Activated CD4-positive, alpha-beta memory T cell treated with anti-CD3 and anti-CD28 coated beads, Interleukin-2, amount 10 ng/mL, durations not matched to agents 7 days and 5 days (primary cell): ENCODE measurements at regions not wholly inside any gene's neighbourhood (a gene's known extent, or its start where the extent isn't known, plus 50 kb on each side); places are given as distances from the start of the nearest gene placed in this dataset.

Experiments used
- CTCF ChIA-PET: fragments of 350-600 bp; sonication (Branson Sonifier 250); formaldehyde crosslinking; loops from one replicate; lab custom pipeline; 2021; ENCODE audit warnings: antibody characterized with exemption, inconsistent platforms; lab: Charles Lee
- POLR2A ChIA-PET: fragments of 350-600 bp; sonication (Branson Sonifier 250); formaldehyde crosslinking; loops from one replicate; lab custom pipeline; 2021; ENCODE audit warnings: antibody characterized with exemption; lab: Charles Lee
- DNase-seq: peaks from one replicate; pipeline ENCODE4 v3.0.0-alpha.2; 2020
- H3K27ac Mint-ChIP-seq: one replicate; pipeline ENCODE4 v1.8.0; 2021; ENCODE audit warnings: mild to moderate bottlenecking, mixed read lengths
- H3K27me3 Mint-ChIP-seq: one replicate; pipeline ENCODE4 v1.8.0; 2021; ENCODE audit warnings: mixed read lengths
- H3K36me3 Mint-ChIP-seq: one replicate; pipeline ENCODE4 v1.8.0; 2021; ENCODE audit warnings: low read depth, mixed read lengths
- H3K4me1 Mint-ChIP-seq: one replicate; pipeline ENCODE4 v1.8.0; 2021; ENCODE audit warnings: mixed read lengths
- H3K4me3 Mint-ChIP-seq: one replicate; pipeline ENCODE4 v1.8.0; 2021; ENCODE audit warnings: mild to moderate bottlenecking, mixed read lengths
- H3K9me3 Mint-ChIP-seq: one replicate; pipeline ENCODE4 v1.8.0; 2021; ENCODE audit warnings: mixed read lengths

- Mint-ChIP-seq H3K4me3 (no peak overlapping the region), H3K9me3 (peaks cover 10% of the 10 kb centered on the region), H3K27me3 (peaks cover 6% of the 10 kb centered on the region), H3K36me3 (no peaks in the 10 kb centered on the region), H3K27ac (no peak overlapping the region), H3K4me1 (no peaks in the 10 kb centered on the region)
- no peak for DNase-seq
- ChIA-PET CTCF (no interaction called here), POLR2A (no interaction called here)
These were observed 216.9 kb downstream of the TLE4 start for GRCh38 chr9:79788662-79789061.

GRCh38 chr9:79781263-79781662 is 209.5 kb downstream of the TLE4 start:
- ChIA-PET POLR2A (no interaction called here), CTCF (no interaction called here)
- no peak for DNase-seq
- H3K27me3 Mint-ChIP-seq: no peaks in the 10 kb centered on the region
- no peaks in the 10 kb centered on the region for H3K4me1 Mint-ChIP-seq
- H3K27ac Mint-ChIP-seq: no peak overlapping the region
- no peak overlapping the region for H3K4me3 Mint-ChIP-seq
- no peaks in the 10 kb centered on the region for H3K9me3 Mint-ChIP-seq
- no peaks in the 10 kb centered on the region for H3K36me3 Mint-ChIP-seq

GRCh38 chr9:79780559-79780958 is 208.8 kb downstream of the TLE4 start:
- H3K27me3 Mint-ChIP-seq: no peaks in the 10 kb centered on the region
- no peaks in the 10 kb centered on the region for H3K36me3 Mint-ChIP-seq
- ChIA-PET CTCF (no interaction called here), POLR2A (no interaction called here)
- H3K4me3 Mint-ChIP-seq: no peak overlapping the region
- DNase-seq: no peak
- H3K9me3 Mint-ChIP-seq: no peaks in the 10 kb centered on the region
- H3K4me1 Mint-ChIP-seq: no peaks in the 10 kb centered on the region
- no peak overlapping the region for H3K27ac Mint-ChIP-seq

- Mint-ChIP-seq H3K27ac (no peak overlapping the region), H3K4me1 (no peaks in the 10 kb centered on the region), H3K9me3 (no peaks in the 10 kb centered on the region), H3K36me3 (no peaks in the 10 kb centered on the region), H3K27me3 (no peaks in the 10 kb centered on the region), H3K4me3 (no peak overlapping the region)
- POLR2A ChIA-PET: no interaction called here
- no peak for DNase-seq
- CTCF ChIA-PET: no interaction called here
These were observed 208.1 kb downstream of the TLE4 start for GRCh38 chr9:79779901-79780300.

- CTCF ChIA-PET: no interaction called here
- Mint-ChIP-seq H3K36me3 (no peaks in the 10 kb centered on the region), H3K9me3 (no peaks in the 10 kb centered on the region), H3K27me3 (peaks cover 2% of the 10 kb centered on the region), H3K27ac (no peak overlapping the region), H3K4me1 (no peaks in the 10 kb centered on the region), H3K4me3 (no peak overlapping the region)
- POLR2A ChIA-PET: no interaction called here
- no peak for DNase-seq
These were observed 206.8 kb downstream of the TLE4 start for GRCh38 chr9:79778581-79778980.

GRCh38 chr9:79776581-79776980 is 204.8 kb downstream of the TLE4 start:
- POLR2A ChIA-PET: no interaction called here
- DNase-seq: no peak
- H3K4me3 Mint-ChIP-seq: no peak overlapping the region
- peaks cover 2% of the 10 kb centered on the region for H3K9me3 Mint-ChIP-seq
- no peaks in the 10 kb centered on the region for H3K4me1 Mint-ChIP-seq
- CTCF ChIA-PET: no interaction called here
- H3K27ac Mint-ChIP-seq: no peak overlapping the region
- H3K27me3 Mint-ChIP-seq: peaks cover 7% of the 10 kb centered on the region
- no peaks in the 10 kb centered on the region for H3K36me3 Mint-ChIP-seq
